GM12878 (cell line): ENCODE measurements at regions not wholly inside any gene's neighbourhood (a gene's known extent, or its start where the extent isn't known, plus 50 kb on each side); places are given as distances from the start of the nearest gene placed in this dataset.

Experiments used
- ATAC-seq: fragments of 200-7000 bp; cut with Tn5 transposase; 3 replicates; pipeline ENCODE4 v1.9.1; 2020; ENCODE audit warnings: mild to moderate bottlenecking, moderate library complexity
- BruUV-seq: library from RNA; stranded (reverse); fragments of 400-500 nt; replicated peaks from 2 replicates; lab custom pipeline; 2021; lab: Mats Ljungman, UMichigan
- CTCF ChIA-PET: fragments of 300-600 bp; sonication (Branson Sonifier 250); formaldehyde crosslinking; extraction: SDS; loops from one replicate; lab custom pipeline; 2021; ENCODE audit warnings: inconsistent platforms; lab: Yijun Ruan, JAX
- POLR2A ChIA-PET: fragments of 350-600 bp; formaldehyde crosslinking; extraction: SDS; loops from one replicate; lab custom pipeline; 2021; ENCODE audit warnings: inconsistent platforms; lab: Charles Lee
- RAD21 ChIA-PET: fragments of 300-600 bp; sonication (Branson Sonifier 250); formaldehyde crosslinking; loops from one replicate; lab custom pipeline; 2023; ENCODE audit warnings: antibody characterized with exemption; ENCODE audit not compliant: unreplicated experiment; lab: Charles Lee
- SMC1A ChIA-PET: fragments of 300-600 bp; sonication (Branson Sonifier 250); formaldehyde crosslinking; loops from one replicate; lab custom pipeline; 2023; ENCODE audit not compliant: unreplicated experiment, uncharacterized antibody; lab: Charles Lee
- DNase-seq: peaks from one replicate; pipeline ENCODE4 v3.0.0-alpha.2; 2011; ENCODE audit warnings: low read depth, low spot score
- FAIRE-seq: peaks from 3 replicates; lab custom pipeline; 2011; peaks lifted over from hg19 to GRCh38; lab: Jason Lieb, UNC
- H2AFZ ChIP-seq: 2 replicates; pipeline ENCODE4 v1.6.0; 2011; ENCODE audit warnings: low read depth, low read length, control low read depth; ENCODE audit not compliant: control insufficient read depth
- H3K27ac ChIP-seq: 2 replicates; pipeline ENCODE4 v1.5.1; 2011; ENCODE audit warnings: control low read depth; ENCODE audit not compliant: control insufficient read depth, insufficient read depth
- H3K27me3 ChIP-seq, 2 experiments: replicated peaks in 1 of 2; 2 replicates each; pipeline versions ENCODE4 v1.6.0 to v1.6.1; 2011; ENCODE audit warnings: low read length in 1 of 2; ENCODE audit not compliant: control insufficient read depth in 2 of 2, insufficient read depth in 2 of 2
- H3K36me3 ChIP-seq, 2 experiments: 2 replicates each; pipeline ENCODE4 v1.5.1; 2011; ENCODE audit warnings: low read length in 1 of 2; ENCODE audit not compliant: control insufficient read depth in 2 of 2, insufficient read depth in 2 of 2
- H3K4me1 ChIP-seq: 2 replicates; pipeline ENCODE4 v1.6.1; 2011; ENCODE audit warnings: mild to moderate bottlenecking, low read length, moderate library complexity, mixed read lengths; ENCODE audit not compliant: control insufficient read depth, insufficient read depth
- H3K4me2 ChIP-seq: 2 replicates; pipeline ENCODE4 v1.6.0; 2011; ENCODE audit warnings: control low read depth; ENCODE audit not compliant: control insufficient read depth, insufficient read depth
- H3K4me3 ChIP-seq: fragments of 200-600 bp; sonication (generic); 2 replicates; pipeline ENCODE4 v1.5.1; 2016
- H3K79me2 ChIP-seq: 2 replicates; pipeline ENCODE4 v1.6.0; 2011; ENCODE audit warnings: low read length; ENCODE audit not compliant: control insufficient read depth, insufficient read depth
- H3K9ac ChIP-seq: 2 replicates; pipeline ENCODE4 v1.8.0; 2011; ENCODE audit warnings: low read length, control low read depth, mixed read lengths; ENCODE audit not compliant: control insufficient read depth, insufficient read depth
- H3K9me3 ChIP-seq: replicated peaks from 3 replicates; pipeline ENCODE4 v1.5.1; 2011; ENCODE audit warnings: mild to moderate bottlenecking, low read length; ENCODE audit not compliant: control insufficient read depth, insufficient read depth
- H4K20me1 ChIP-seq: 2 replicates; pipeline ENCODE4 v1.6.0; 2011; ENCODE audit not compliant: control insufficient read depth, insufficient read depth
- PAX5 ChIP-seq: IDR thresholded peaks from 2 replicates; pipeline ENCODE4 v1.6.1; 2011; ENCODE audit warnings: low read depth, low read length, borderline replicate concordance
- SMAD5 ChIP-seq: IDR thresholded peaks from 2 replicates; pipeline ENCODE4 v1.6.1; 2016; ENCODE audit warnings: antibody characterized with exemption, low read depth
- WGBS: methylation state at CpG from one replicate; pipeline ENCODE4 v1.1.6; 2016; ENCODE audit warnings: low lambda C conversion rate; ENCODE audit not compliant: insufficient replicate concordance, insufficient coverage; ENCODE audit errors: missing lambda C conversion rate; 5-methylcytosine and 5-hydroxymethylcytosine counted together
- in situ Hi-C: fragments of 300-500 bp; cut with MboI; formaldehyde crosslinking; loops from 9 replicates; pipeline ENCODE4 v1.14.3; 2018; ENCODE audit warnings: mixed read lengths
- intact Hi-C: fragments of 100-400 bp; cut with micrococcal nuclease; formaldehyde crosslinking; loops from one replicate; pipeline ENCODE4 v1.14.2; 2022; ENCODE audit not compliant: unreplicated experiment
- TF ChIP-seq, protein P1 (sequence below): IDR thresholded peaks from 2 replicates; pipeline ENCODE4 v1.6.1; 2012; ENCODE audit warnings: low read depth, low read length, improper control_type of control experiment

DNA sequence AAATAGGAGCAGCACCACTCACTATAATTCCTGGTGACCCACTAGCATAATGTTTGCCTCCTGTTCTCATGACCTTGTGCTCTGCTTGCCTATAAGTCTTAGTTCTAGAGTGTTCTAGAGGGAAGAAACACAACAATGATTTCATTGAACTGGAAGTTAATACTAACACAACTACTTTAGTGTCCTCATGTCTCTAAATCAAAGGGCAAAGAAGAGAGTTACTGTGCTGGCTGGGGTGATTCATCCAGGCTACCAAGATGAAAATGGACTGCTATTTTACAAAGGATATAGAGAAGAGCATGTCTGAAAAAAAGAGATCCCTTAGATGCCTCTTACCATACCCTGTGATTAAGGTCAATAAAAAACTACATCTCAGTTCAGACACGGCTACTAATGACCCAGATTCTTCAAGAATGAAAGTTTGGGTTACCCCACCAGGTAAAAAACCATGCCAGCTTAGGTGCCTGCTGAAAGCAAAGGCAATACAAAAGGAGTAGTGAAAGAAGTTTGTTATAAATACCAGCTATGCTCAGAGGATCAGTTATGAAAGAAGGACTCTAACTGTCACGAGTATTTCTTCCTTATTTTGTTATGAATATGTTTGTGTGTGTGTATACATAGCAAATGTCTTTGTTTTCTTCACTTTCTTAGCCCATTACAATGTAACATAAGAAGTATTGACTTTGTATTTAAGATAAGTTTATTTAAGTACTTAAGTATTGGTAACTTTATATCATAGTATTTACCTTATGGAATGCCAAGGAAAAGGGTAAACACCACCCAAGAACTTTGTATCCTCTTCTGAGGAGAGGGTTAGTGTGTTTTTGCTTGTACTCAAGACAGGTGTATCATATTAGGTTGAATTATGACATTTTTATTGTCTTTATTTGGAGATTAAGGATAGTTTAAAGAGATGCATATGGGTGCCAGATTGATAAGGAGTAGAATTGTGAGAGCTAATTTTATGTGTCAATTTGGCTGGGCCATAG lies 314.1 kb upstream of the PTGER4 start:
- Histone ChIP-seq H3K4me2 (no peak overlapping the region), H3K4me3 (no peak overlapping the region)

DNA sequence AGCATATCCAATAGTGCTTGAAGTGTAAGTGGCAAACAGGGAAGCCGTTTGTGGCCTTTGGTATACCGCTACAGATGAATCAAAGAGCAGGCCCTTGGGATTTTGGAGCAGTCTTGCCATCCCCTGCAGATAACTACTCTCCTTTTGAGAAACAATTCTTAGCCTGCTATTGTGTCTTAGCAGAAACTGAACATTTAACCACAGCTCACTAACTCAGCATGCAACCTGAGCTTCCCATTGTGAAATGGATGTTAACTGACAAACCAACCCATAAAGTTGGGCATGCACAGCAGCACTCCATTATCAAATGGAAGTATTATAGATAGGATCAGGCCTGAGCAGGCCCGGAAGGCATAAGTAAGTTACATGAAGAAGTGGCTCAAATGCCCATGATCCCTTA lies 315.3 kb upstream of the PTGER4 start:
- DNase-seq = no peak
- Histone ChIP-seq H3K4me3 (no peak overlapping the region), H3K79me2 (no peaks in the 10 kb centered on the region), H4K20me1 (no peaks in the 10 kb centered on the region), H3K27ac (no peak overlapping the region), H3K4me2 (no peak overlapping the region), H2AFZ (no peak overlapping the region), H3K27me3 (no peaks in the 10 kb centered on the region), H3K36me3 (no peaks in the 10 kb centered on the region), H3K9ac (no peak overlapping the region), H3K4me1 (no peaks in the 10 kb centered on the region), H3K9me3 (no peaks in the 10 kb centered on the region; the same call in 2 of the 3 replicates)
- in situ Hi-C loops (no loop called here), intact Hi-C loops (no loop called here)
- SMC1A ChIA-PET = interaction anchor here (0.7 to 1.6 kb wide), 2 partner anchors 11 to 292 kb away, joined by 3 read pairs; no protein-coding TSS in a partner anchor
- RAD21 ChIA-PET = no interaction called here
- BruUV-seq = no TSS peak
- TF ChIP-seq, protein P1, sequence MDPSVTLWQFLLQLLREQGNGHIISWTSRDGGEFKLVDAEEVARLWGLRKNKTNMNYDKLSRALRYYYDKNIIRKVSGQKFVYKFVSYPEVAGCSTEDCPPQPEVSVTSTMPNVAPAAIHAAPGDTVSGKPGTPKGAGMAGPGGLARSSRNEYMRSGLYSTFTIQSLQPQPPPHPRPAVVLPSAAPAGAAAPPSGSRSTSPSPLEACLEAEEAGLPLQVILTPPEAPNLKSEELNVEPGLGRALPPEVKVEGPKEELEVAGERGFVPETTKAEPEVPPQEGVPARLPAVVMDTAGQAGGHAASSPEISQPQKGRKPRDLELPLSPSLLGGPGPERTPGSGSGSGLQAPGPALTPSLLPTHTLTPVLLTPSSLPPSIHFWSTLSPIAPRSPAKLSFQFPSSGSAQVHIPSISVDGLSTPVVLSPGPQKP = no peak
- WGBS = 42% methylated on average over 3 of the region's 3 CpGs
- no peak for ATAC-seq
- no peak for FAIRE-seq
- POLR2A ChIA-PET = no interaction called here
- CTCF ChIA-PET = no interaction called here

More for the DNA sequence above, 314.1 kb upstream of the PTGER4 start:
- intact Hi-C loops = no loop called here
- Histone ChIP-seq H3K79me2 (no peaks in the 10 kb centered on the region), H3K36me3 (no peaks in the 10 kb centered on the region), H3K27ac (no peak overlapping the region), H3K4me1 (no peaks in the 10 kb centered on the region), H2AFZ (no peak overlapping the region), H3K9me3 (no peaks in the 10 kb centered on the region; the same call in 2 of the 3 replicates), H3K27me3 (no peaks in the 10 kb centered on the region), H3K9ac (no peak overlapping the region), H4K20me1 (no peaks in the 10 kb centered on the region)
- FAIRE-seq = peak; percentile 27
- TF ChIP-seq PAX5 (no peak), SMAD5 (no peak)
- CTCF ChIA-PET = interaction anchor here (0.9 kb wide), 1 partner anchor 9 kb away, joined by 3 read pairs; no protein-coding TSS in a partner anchor
- no TSS peak for BruUV-seq
- WGBS = 10% methylated on average over 2 of the region's 2 CpGs
- peak; percentile 53 for ATAC-seq
- POLR2A ChIA-PET = no interaction called here
- DNase-seq = no peak
- RAD21 ChIA-PET = no interaction called here
- SMC1A ChIA-PET = interaction anchor here (1.3 to 1.6 kb wide), 2 partner anchors 10 to 321 kb away, joined by 3 to 5 read pairs; no protein-coding TSS in a partner anchor
- in situ Hi-C loops = no loop called here
